Psoas muscle (tissue), 7 donors: ENCODE measurements at regions not wholly inside any gene's neighbourhood (a gene's known extent, or its start where the extent isn't known, plus 50 kb on each side); places are given as distances from the start of the nearest gene placed in this dataset.
A peak's percentile ranks its signal among the peaks of the same experiment; 100 is the strongest.
"Not testable (repeated sequence)": the region's sequence is repeated elsewhere in the genome, so short reads cannot be mapped to it uniquely, and the experiment has no call there.

Experiments
- ATAC-seq, 4 donors: fragments of 200-7000 bp; cut with Tn5 transposase; one replicate each; pipeline ENCODE4 v1.9.1; 2020; ENCODE audit warnings: moderate library complexity in 3 of 4, mild to moderate bottlenecking in 2 of 4
- DNase-seq, 2 donors: peaks; one replicate each; pipeline ENCODE4 v3.0.0-alpha.2; 2020
- H3K27ac ChIP-seq: fragments of 200-600 bp; one replicate; pipeline ENCODE4 v1.8.0; 2022
- H3K27me3 ChIP-seq, 3 donors: fragments of 200-600 bp in 1 of 3; one replicate each; pipeline versions ENCODE4 v1.6.1 to v1.8.0; 2013 to 2022; ENCODE audit warnings: low read length in 2 of 3, mild to moderate bottlenecking in 2 of 3, moderate library complexity in 1 of 3; ENCODE audit not compliant: insufficient read depth in 3 of 3
- H3K36me3 ChIP-seq, 2 donors: fragments of 200-600 bp in 1 of 2; one replicate each; pipeline versions ENCODE4 v1.6.1 to v1.8.0; 2013 to 2022; ENCODE audit warnings: low read depth in 1 of 2, mild to moderate bottlenecking in 1 of 2, moderate library complexity in 1 of 2; ENCODE audit not compliant: insufficient read depth in 1 of 2
- H3K4me1 ChIP-seq: fragments of 200-600 bp; one replicate; pipeline ENCODE4 v1.8.0; 2022
- H3K4me3 ChIP-seq: fragments of 200-600 bp; one replicate; pipeline ENCODE4 v1.8.0; 2022; ENCODE audit warnings: mild to moderate bottlenecking
- H3K9me3 ChIP-seq: fragments of 200-600 bp; one replicate; pipeline ENCODE4 v1.8.0; 2022
- WGBS, 3 donors: extraction: QIAGEN DNeasy Blood & Tissue Kit; methylation state at CpG; one replicate each; pipeline versions ENCODE4 v1.1.6 to v1.1.7; 2013; 5-methylcytosine and 5-hydroxymethylcytosine counted together
- intact Hi-C, 2 donors: fragments of 100-400 bp; cut with DNase I; formaldehyde crosslinking; loops; one replicate each; pipeline versions ENCODE4 v1.11.0 to v1.14.2; 2022
- TF ChIP-seq, protein P1 (sequence below): fragments of 200-600 bp; IDR thresholded peaks from one replicate; pipeline ENCODE4 v1.8.0; 2022; ENCODE audit warnings: antibody characterized with exemption
- donor health status: healthy with polysubstance abuse.
- donor health status: DM: no; HTN: no; CAD: no; lungs with moderate emphysema.
- donor health status: Bipolar disorder and iron deficiency.
- donor health status: healthy.
- donor health status: DM: yes; HTN: yes; CAD: no.
- donor health status: DM: no; HTN: no; CAD: no.
- donor health status: DM: yes; HTN: yes; CAD: no.

GRCh38 chr2:89763581-89764485, 1072.4 kb downstream of the RPIA start:
- DNase-seq: peak; percentile 15 to 47
- H3K27me3 ChIP-seq: peaks cover 0 to 46% (median 15%) of the 10 kb centered on the region in 3 donors
- intact Hi-C loops: no loop called here

GRCh38 chr2:89764571-89765360, 1073.3 kb downstream of the RPIA start:
- H3K4me1 ChIP-seq, H3K36me3 ChIP-seq, H3K9me3 ChIP-seq, intact Hi-C loops, ATAC-seq, H3K27ac ChIP-seq, H3K4me3 ChIP-seq: not testable (repeated sequence)
- H3K27me3 ChIP-seq: peaks cover 0 to 46% (median 15%) of the 10 kb centered on the region in 3 donors
- 88 to 92% (median 89%) methylated on average over 20 of the region's 20 CpGs for WGBS, 3 donors
- peak in 1 of 2 donors; percentile 49 for DNase-seq

More at GRCh38 chr2:89763581-89764485, 1072.4 kb downstream of the RPIA start:
- Histone ChIP-seq H3K4me1 (no peaks in the 10 kb centered on the region), H3K36me3 (no peaks in the 10 kb centered on the region), H3K9me3 (no peaks in the 10 kb centered on the region), H3K4me3 (no peak overlapping the region), H3K27ac (no peak overlapping the region)
- ATAC-seq: no peak
- TF ChIP-seq, protein P1, sequence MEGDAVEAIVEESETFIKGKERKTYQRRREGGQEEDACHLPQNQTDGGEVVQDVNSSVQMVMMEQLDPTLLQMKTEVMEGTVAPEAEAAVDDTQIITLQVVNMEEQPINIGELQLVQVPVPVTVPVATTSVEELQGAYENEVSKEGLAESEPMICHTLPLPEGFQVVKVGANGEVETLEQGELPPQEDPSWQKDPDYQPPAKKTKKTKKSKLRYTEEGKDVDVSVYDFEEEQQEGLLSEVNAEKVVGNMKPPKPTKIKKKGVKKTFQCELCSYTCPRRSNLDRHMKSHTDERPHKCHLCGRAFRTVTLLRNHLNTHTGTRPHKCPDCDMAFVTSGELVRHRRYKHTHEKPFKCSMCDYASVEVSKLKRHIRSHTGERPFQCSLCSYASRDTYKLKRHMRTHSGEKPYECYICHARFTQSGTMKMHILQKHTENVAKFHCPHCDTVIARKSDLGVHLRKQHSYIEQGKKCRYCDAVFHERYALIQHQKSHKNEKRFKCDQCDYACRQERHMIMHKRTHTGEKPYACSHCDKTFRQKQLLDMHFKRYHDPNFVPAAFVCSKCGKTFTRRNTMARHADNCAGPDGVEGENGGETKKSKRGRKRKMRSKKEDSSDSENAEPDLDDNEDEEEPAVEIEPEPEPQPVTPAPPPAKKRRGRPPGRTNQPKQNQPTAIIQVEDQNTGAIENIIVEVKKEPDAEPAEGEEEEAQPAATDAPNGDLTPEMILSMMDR: no peak
- WGBS, 3 donors: 78 to 86% (median 85%) methylated on average over 29 of the region's 29 CpGs

GRCh38 chr2:89765361-89765718, 1073.9 kb downstream of the RPIA start:
- H3K27ac ChIP-seq, H3K4me3 ChIP-seq, H3K9me3 ChIP-seq, H3K4me1 ChIP-seq, ATAC-seq, H3K36me3 ChIP-seq, intact Hi-C loops: not testable (repeated sequence)
- 89 to 98% (median 93%) methylated on average over 5 of the region's 5 CpGs for WGBS, 3 donors
- H3K27me3 ChIP-seq: peaks cover 0 to 46% (median 15%) of the 10 kb centered on the region in 3 donors
- peak in 1 of 2 donors; percentile 42 for DNase-seq

DNA sequence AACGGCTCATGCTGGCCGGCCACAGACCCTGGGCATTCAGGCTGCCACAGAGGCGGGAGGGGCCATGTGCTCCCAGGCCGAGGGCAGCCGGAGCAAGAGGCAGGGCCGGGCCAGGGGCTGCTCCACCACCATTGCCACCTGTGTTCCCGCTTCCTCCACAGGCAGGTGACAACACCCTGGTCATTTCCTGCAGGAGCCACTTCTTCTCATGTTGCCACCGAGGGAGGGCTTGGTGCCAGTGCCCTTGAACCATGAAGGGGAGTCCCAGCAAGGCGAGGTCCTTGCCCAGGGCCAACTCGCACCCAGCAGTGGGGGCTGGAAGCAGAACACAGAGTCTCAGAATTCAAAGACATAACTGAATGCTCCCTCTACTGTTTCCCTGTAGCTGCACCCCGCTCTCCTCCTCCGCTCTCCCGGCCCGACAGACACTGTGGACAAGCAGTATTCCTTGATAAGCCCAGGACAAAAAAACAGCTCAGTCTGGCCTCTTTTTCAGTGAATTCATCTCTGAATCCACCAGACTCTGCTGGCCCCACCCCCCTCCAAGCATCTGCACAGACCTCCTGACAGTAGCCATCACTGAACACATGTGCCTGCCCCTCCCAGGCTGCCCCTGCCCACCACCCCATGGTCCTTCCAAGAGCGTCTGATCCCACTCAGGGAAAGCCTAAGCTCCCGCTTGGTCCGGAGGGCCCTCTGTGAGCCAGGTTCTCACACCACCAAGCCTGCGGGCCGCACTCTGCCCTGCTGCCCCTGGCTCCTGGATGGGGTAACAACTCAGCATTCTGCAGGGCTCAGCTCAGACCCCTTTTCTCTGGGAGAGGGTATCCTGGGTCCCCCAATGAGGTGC, 1074.9 kb downstream of the RPIA start:
- H3K9me3 ChIP-seq, intact Hi-C loops: not testable (repeated sequence)

DNA sequence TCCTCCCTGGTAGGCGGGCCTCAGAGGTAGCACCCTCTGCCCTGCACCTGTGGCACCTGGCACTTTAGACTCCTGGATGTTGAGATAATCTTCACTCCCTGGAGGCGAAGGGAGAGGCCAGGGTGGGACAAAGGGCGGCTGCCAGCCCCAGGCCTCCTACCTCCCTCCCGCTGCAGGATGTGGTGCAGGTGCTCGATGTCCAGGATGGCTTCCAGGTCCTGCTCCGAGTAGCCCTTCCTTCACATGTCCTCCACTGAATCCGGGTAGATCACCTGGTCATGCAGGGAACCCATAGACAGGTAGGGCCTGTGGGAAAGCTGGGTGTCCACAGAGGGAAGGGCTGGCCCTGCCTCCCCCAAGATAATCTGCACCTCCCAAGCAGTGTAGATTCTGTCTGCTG, 1075.6 kb downstream of the RPIA start:
- intact Hi-C loops, H3K9me3 ChIP-seq, H3K4me1 ChIP-seq, H3K27ac ChIP-seq, H3K4me3 ChIP-seq, H3K36me3 ChIP-seq, ATAC-seq: not testable (repeated sequence)
- DNase-seq: peak in 1 of 2 donors; percentile 31
- WGBS, 3 donors: 79 to 86% (median 79%) methylated on average over 7 of the region's 7 CpGs
- peaks cover 0 to 46% (median 15%) of the 10 kb centered on the region in 3 donors for H3K27me3 ChIP-seq

More for the DNA sequence above, 1074.9 kb downstream of the RPIA start:
- not testable (repeated sequence) for H3K27ac ChIP-seq, H3K4me3 ChIP-seq, ATAC-seq, H3K4me1 ChIP-seq, H3K36me3 ChIP-seq
- peak in 1 of 2 donors; percentile 34 for DNase-seq
- peaks cover 0 to 46% (median 15%) of the 10 kb centered on the region in 3 donors for H3K27me3 ChIP-seq
- 81 to 86% (median 81%) methylated on average over 19 of the region's 19 CpGs for WGBS, 3 donors
